ENCODE measurements at regions not wholly inside any gene's neighbourhood (a gene's known extent, or its start where the extent isn't known, plus 50 kb on each side); places are given as distances from the start of the nearest gene placed in this dataset.
"Not testable (repeated sequence)": the region's sequence is repeated elsewhere in the genome, so short reads cannot be mapped to it uniquely, and the experiment has no call there.

DNA sequence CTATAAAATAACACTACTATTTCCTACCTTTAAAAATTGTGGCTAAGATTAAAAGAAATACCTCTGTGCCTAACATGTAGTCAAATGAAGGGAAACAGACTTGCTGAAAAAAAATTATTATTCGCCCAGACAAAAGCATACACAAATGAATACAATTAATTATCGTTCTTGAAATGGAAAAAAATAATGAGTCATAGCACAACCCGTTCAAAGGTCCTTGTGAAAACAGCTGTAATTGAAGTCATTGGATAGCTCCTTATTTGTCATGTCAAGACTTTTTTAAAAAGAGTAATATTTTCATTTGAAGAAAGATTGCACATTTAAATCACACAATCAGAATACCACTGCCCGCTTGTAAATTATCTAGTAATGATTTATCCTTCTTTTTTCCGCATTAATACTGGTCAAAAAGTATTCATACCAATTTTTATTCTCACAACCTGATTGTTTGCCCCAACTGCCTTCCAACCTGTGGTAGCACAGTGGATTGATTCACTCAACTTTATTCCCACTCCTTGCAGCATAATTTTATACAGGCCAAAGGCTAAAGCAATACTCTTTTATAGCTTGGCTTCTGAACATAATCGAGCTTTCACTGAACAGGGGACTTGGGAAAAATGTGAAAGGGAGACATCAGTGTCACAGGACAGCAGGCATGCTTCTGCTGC is 655.2 kb upstream of the MAP3K7 start:
- H3K27ac ChIP-seq (ENCODE audit: low read depth, low read length) = no peak overlapping the region
- no peaks in the 10 kb centered on the region for H3K36me3 ChIP-seq (ENCODE audit: control insufficient read depth in 5 of 5, insufficient read depth in 5 of 5, low read length in 5 of 5)
- H3K4me3 ChIP-seq (ENCODE audit: low read depth in 1 of 5, low read length in 5 of 5) = no peak overlapping the region
- H3K4me1 ChIP-seq (ENCODE audit: control insufficient read depth in 5 of 5, insufficient read depth in 5 of 5, low read length in 5 of 5) = no peaks in the 10 kb centered on the region
- H3K9me3 ChIP-seq (ENCODE audit: control insufficient read depth in 5 of 5, low read length in 5 of 5) = no peaks in the 10 kb centered on the region
- no peak overlapping the region for H3K9ac ChIP-seq (ENCODE audit: low read length in 5 of 5)
- H3K27me3 ChIP-seq (ENCODE audit: control insufficient read depth in 5 of 5, insufficient read depth in 4 of 5, low read length in 5 of 5) = no peaks in the 10 kb centered on the region

DNA sequence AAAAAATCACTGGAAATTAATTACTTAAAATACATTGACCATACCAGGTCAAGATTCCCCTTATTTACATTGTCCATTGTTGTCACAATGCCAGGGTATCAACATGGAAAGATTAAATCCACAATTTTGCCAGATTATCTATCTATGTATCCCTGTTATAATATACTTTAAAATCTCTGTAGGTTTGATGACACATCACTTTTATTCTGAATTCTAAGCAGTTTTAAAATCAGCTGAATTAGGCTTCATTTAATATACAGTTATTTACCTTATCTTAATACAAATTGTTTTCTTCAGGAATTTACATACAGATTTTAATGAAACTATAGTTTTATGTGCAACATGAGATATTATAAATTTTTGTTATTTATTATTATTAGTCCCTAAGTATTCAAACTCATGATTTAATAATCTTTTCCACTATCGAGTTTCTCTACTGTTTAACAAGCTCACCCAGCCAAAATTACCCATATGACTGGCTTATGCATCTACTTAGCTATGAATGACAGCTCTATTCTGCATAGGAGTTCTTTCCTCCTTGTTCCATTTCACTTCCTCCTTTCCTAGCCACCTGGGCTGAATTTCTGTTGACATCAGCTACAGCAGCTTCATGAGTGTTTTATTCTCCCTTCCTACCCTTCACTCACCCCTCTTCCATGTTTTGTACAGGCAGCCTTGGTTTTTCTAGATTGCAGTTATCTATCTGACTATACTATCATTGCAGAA is 654.2 kb upstream of the MAP3K7 start:
- Histone ChIP-seq H3K4me1 (ENCODE audit: control insufficient read depth in 5 of 5, insufficient read depth in 5 of 5, low read length in 5 of 5) (no peaks in the 10 kb centered on the region), H3K36me3 (ENCODE audit: control insufficient read depth in 5 of 5, insufficient read depth in 5 of 5, low read length in 5 of 5) (no peaks in the 10 kb centered on the region), H3K27me3 (ENCODE audit: control insufficient read depth in 5 of 5, insufficient read depth in 4 of 5, low read length in 5 of 5) (no peaks in the 10 kb centered on the region), H3K9me3 (ENCODE audit: control insufficient read depth in 5 of 5, low read length in 5 of 5) (no peaks in the 10 kb centered on the region), H3K4me3 (ENCODE audit: low read depth in 1 of 5, low read length in 5 of 5) (no peak overlapping the region), H3K27ac (ENCODE audit: low read depth, low read length) (no peak overlapping the region), H3K9ac (ENCODE audit: low read length in 5 of 5) (no peak overlapping the region)

DNA sequence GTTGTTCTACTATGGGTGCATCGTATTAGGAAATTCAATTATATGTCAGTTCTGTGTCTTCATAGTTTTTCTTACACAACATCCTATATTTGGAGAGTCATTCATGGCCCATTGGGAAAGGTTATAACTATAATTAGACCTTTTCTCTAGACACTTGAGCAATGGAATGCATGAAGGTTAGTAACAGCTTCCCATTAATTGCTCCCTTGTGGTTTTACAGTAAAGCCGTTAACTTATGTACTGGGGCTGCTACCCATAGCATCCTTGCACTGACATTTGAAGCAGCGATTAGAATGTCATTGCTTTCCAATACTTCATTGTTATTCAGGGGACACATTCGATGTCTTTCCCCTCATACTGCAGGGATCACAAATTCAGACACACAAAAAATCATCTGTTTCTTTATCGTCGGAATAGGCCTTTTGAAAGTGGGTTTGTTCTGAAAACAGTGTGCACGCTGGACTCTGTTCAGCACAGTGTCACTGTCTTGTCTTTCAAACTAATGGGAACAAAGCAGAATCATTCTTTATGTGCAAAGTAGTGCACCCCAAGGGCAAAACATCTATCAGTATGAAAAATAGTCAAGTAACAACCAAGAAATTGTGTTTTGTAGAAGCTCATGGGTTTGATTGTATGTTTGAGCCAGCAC is 634.3 kb upstream of the MAP3K7 start:
- Histone ChIP-seq H3K27ac (ENCODE audit: low read depth, low read length) (no peak overlapping the region), H3K9ac (ENCODE audit: low read length in 5 of 5) (no peak overlapping the region), H3K4me1 (ENCODE audit: control insufficient read depth in 5 of 5, insufficient read depth in 5 of 5, low read length in 5 of 5) (no peaks in the 10 kb centered on the region), H3K4me3 (ENCODE audit: low read depth in 1 of 5, low read length in 5 of 5) (no peak overlapping the region), H3K27me3 (ENCODE audit: control insufficient read depth in 5 of 5, insufficient read depth in 4 of 5, low read length in 5 of 5) (no peaks in the 10 kb centered on the region), H3K9me3 (ENCODE audit: control insufficient read depth in 5 of 5, low read length in 5 of 5) (no peaks in the 10 kb centered on the region), H3K36me3 (ENCODE audit: control insufficient read depth in 5 of 5, insufficient read depth in 5 of 5, low read length in 5 of 5) (no peaks in the 10 kb centered on the region)

DNA sequence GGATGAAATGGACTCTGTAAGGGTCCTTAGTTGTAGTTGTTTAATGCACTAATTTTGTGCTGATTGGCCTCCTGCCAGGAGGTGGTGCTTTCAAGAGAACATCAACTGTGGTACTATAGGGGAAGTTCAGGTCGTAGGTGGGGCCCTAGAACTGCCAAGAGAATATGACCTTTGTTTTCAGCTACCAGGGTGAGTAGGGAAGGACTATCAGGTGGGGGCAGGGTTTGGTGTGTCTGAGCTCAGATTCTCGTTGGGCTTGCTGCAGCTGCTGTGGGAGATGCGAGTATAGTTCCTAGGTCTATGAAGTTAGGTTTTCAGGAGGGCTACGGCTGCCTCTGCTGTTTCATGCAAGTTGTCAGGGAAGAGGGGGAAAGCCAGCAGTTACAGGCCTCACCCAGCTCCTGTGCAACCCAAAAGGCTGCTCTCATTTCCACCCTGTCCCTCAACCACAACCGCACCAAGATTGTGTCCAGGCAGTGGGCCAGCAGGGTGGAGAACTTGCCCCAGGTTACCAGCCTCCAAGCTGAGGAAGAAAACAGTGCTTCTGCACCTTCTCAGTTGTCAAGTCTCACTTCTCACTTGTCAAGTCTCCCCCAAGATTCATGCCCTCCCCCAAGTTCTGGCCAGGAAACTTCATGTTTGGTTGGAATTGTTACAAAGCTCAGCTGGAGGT is 626.5 kb upstream of the MAP3K7 start:
- peaks cover 0 to 10% (median 2%) of the 10 kb centered on the region in 5 donors for H3K9me3 ChIP-seq (ENCODE audit: control insufficient read depth in 5 of 5, low read length in 5 of 5)
- no peaks in the 10 kb centered on the region for H3K36me3 ChIP-seq (ENCODE audit: control insufficient read depth in 5 of 5, insufficient read depth in 5 of 5, low read length in 5 of 5)
- no peak overlapping the region for H3K27ac ChIP-seq (ENCODE audit: low read depth, low read length)

DNA sequence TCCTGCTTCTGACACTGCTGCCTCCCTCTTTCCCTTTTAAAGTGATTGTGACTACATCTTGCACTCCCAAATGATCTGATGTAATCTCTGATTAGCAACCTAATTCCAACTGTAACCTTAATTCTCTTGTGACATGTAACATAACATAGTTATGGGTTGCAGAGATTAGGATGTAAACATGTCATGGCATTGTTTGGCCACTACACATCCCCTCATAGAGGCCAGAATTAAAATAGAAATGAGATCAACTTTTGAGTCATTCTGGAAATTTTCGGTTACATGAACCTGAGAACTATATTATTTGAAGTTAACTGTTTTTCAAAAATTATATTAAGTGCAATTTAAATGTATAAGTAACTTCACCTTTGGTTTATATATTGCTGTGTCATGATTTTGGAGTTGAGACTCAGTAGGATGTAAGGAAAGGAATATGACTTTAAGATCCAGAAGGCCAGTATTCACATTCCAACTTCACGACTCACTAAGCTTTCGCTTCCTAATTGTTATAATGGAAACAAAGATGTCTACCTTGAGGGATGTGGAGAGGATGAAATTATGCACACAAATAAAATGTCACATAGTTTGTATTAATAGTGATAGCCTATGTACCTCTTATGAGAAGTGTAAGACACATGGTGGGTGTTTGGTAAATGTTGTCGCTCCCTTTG is 611.9 kb upstream of the MAP3K7 start:
- Histone ChIP-seq H3K9ac (ENCODE audit: low read length in 5 of 5) (no peak overlapping the region), H3K27me3 (ENCODE audit: control insufficient read depth in 5 of 5, insufficient read depth in 4 of 5, low read length in 5 of 5) (no peaks in the 10 kb centered on the region), H3K27ac (ENCODE audit: low read depth, low read length) (no peak overlapping the region), H3K4me3 (ENCODE audit: low read depth in 1 of 5, low read length in 5 of 5) (no peak overlapping the region), H3K9me3 (ENCODE audit: control insufficient read depth in 5 of 5, low read length in 5 of 5) (no peaks in the 10 kb centered on the region), H3K4me1 (ENCODE audit: control insufficient read depth in 5 of 5, insufficient read depth in 5 of 5, low read length in 5 of 5) (no peaks in the 10 kb centered on the region), H3K36me3 (ENCODE audit: control insufficient read depth in 5 of 5, insufficient read depth in 5 of 5, low read length in 5 of 5) (no peaks in the 10 kb centered on the region)

More for the DNA sequence above, 626.5 kb upstream of the MAP3K7 start:
- Histone ChIP-seq H3K4me1 (ENCODE audit: control insufficient read depth in 5 of 5, insufficient read depth in 5 of 5, low read length in 5 of 5) (no peaks in the 10 kb centered on the region), H3K27me3 (ENCODE audit: control insufficient read depth in 5 of 5, insufficient read depth in 4 of 5, low read length in 5 of 5) (no peaks in the 10 kb centered on the region), H3K9ac (ENCODE audit: low read length in 5 of 5) (no peak overlapping the region), H3K4me3 (ENCODE audit: low read depth in 1 of 5, low read length in 5 of 5) (no peak overlapping the region)

DNA sequence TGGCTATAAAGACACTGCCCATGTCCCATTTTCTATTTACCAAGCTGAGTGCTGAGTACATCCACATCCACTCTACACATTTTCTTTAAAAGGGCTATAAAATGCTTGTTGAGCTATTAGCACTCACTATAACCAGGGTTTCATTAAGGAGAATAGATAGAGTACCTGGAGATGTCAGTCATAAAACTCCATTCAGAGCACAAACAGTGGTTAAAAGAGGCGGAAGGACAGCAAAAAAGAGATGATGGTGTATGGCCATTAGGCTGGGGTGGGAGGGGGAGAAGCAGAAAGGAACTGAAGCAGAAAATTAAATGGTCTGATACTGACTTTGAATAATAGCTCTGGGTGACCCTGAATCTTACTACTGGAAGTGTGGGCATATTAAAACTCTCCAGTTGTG is 609.9 kb upstream of the MAP3K7 start:
- H3K36me3 ChIP-seq (ENCODE audit: control insufficient read depth in 5 of 5, insufficient read depth in 5 of 5, low read length in 5 of 5) = no peaks in the 10 kb centered on the region
- no peaks in the 10 kb centered on the region for H3K9me3 ChIP-seq (ENCODE audit: control insufficient read depth in 5 of 5, low read length in 5 of 5)
- H3K4me1 ChIP-seq (ENCODE audit: control insufficient read depth in 5 of 5, insufficient read depth in 5 of 5, low read length in 5 of 5) = no peaks in the 10 kb centered on the region
- no peak overlapping the region for H3K27ac ChIP-seq (ENCODE audit: low read depth, low read length)
- no peak overlapping the region for H3K9ac ChIP-seq (ENCODE audit: low read length in 5 of 5)
- H3K4me3 ChIP-seq (ENCODE audit: low read depth in 1 of 5, low read length in 5 of 5) = no peak overlapping the region
- no peaks in the 10 kb centered on the region for H3K27me3 ChIP-seq (ENCODE audit: control insufficient read depth in 5 of 5, insufficient read depth in 4 of 5, low read length in 5 of 5)

DNA sequence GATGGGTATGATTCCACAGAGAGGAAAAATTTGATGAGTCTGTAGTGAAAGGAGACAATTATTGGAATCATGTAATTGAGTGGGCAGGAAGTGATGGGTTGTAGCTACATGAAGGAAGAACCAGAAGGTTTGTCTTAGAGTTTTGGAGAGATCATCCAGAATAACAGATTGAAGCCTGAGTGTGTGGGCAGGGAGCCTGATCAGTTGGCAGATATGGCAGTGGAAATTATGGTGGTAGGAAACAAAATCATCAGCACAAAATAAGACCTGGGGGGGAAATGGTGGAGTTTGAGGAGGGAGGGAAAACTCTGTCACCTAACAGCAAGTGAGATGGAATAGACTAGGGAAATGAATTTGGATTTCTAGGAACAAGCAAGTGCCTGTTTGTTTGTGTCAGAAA is 606.6 kb upstream of the MAP3K7 start:
- H3K4me1 ChIP-seq (ENCODE audit: control insufficient read depth in 5 of 5, insufficient read depth in 5 of 5, low read length in 5 of 5) = no peaks in the 10 kb centered on the region
- H3K36me3 ChIP-seq (ENCODE audit: control insufficient read depth in 5 of 5, insufficient read depth in 5 of 5, low read length in 5 of 5) = no peaks in the 10 kb centered on the region
- H3K27ac ChIP-seq (ENCODE audit: low read depth, low read length) = no peak overlapping the region
- no peaks in the 10 kb centered on the region for H3K27me3 ChIP-seq (ENCODE audit: control insufficient read depth in 5 of 5, insufficient read depth in 4 of 5, low read length in 5 of 5)
- no peaks in the 10 kb centered on the region for H3K9me3 ChIP-seq (ENCODE audit: control insufficient read depth in 5 of 5, low read length in 5 of 5)
- H3K9ac ChIP-seq (ENCODE audit: low read length in 5 of 5) = no peak overlapping the region
- no peak overlapping the region for H3K4me3 ChIP-seq (ENCODE audit: low read depth in 1 of 5, low read length in 5 of 5)

DNA sequence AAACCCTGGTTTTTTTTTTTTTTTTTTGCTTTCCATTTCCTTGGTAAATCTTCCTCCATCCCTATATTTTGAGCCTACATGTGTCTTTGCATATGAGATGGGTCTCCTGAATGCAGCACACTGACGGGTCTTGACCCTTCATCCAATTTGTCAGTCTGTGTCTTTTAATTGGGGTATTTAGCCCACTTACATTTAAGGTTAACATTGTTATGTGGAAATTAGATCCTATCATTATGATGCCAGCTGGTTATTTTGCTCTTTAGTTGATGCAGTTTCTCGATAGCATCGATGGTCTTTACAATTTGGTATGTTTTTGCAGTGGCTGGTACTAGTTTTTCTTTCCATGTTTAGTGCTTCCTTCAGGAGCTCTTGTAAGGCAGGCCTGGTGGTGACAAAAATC is 603.2 kb upstream of the MAP3K7 start:
- H3K4me1 ChIP-seq (ENCODE audit: control insufficient read depth in 5 of 5, insufficient read depth in 5 of 5, low read length in 5 of 5); H3K27ac ChIP-seq (ENCODE audit: low read depth, low read length); H3K4me3 ChIP-seq (ENCODE audit: low read depth in 1 of 5, low read length in 5 of 5); H3K9ac ChIP-seq (ENCODE audit: low read length in 5 of 5); H3K27me3 ChIP-seq (ENCODE audit: control insufficient read depth in 5 of 5, insufficient read depth in 4 of 5, low read length in 5 of 5); H3K9me3 ChIP-seq (ENCODE audit: control insufficient read depth in 5 of 5, low read length in 5 of 5); H3K36me3 ChIP-seq (ENCODE audit: control insufficient read depth in 5 of 5, insufficient read depth in 5 of 5, low read length in 5 of 5): not testable (repeated sequence)

DNA sequence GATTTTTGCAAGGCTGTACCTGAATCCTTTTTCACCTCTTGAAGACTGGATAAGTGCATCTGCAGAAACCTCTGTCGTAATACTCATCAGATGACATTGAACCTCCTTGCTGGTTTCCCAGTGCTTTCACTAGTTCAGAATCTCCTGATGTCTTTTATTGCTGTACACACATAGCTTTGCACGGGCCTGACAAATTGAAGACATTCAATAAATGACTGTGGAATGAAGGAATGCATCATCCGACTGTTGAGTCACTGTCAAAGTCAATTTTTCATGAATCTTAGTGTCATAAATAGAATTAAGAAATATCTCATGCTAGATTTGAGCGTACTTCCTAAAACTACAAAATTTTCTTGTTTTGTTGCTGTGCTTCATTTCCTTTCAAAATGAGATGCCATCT is 598.2 kb upstream of the MAP3K7 start:
- no peaks in the 10 kb centered on the region for H3K4me1 ChIP-seq (ENCODE audit: control insufficient read depth in 5 of 5, insufficient read depth in 5 of 5, low read length in 5 of 5)
- no peak overlapping the region for H3K9ac ChIP-seq (ENCODE audit: low read length in 5 of 5)
- H3K9me3 ChIP-seq (ENCODE audit: control insufficient read depth in 5 of 5, low read length in 5 of 5) = peaks cover 0 to 2% (median 0%) of the 10 kb centered on the region in 5 donors
- no peak overlapping the region for H3K4me3 ChIP-seq (ENCODE audit: low read depth in 1 of 5, low read length in 5 of 5)
- no peaks in the 10 kb centered on the region for H3K36me3 ChIP-seq (ENCODE audit: control insufficient read depth in 5 of 5, insufficient read depth in 5 of 5, low read length in 5 of 5)
- H3K27me3 ChIP-seq (ENCODE audit: control insufficient read depth in 5 of 5, insufficient read depth in 4 of 5, low read length in 5 of 5) = no peaks in the 10 kb centered on the region
- H3K27ac ChIP-seq (ENCODE audit: low read depth, low read length) = no peak overlapping the region

Measured in subcutaneous abdominal adipose tissue (tissue), 5 donors.